Neural crest cell (in vitro differentiated cells): ENCODE measurements at regions not wholly inside any gene's neighbourhood (a gene's known extent, or its start where the extent isn't known, plus 50 kb on each side); places are given as distances from the start of the nearest gene placed in this dataset.
"Not testable (repeated sequence)": the region's sequence is repeated elsewhere in the genome, so short reads cannot be mapped to it uniquely, and the experiment has no call there.

Experiments
- DNase-seq: peaks from one replicate; pipeline ENCODE4 v3.0.0; 2021; ENCODE audit warnings: low read depth, mixed read lengths, low spot score
- H3K27ac Mint-ChIP-seq: one replicate; pipeline ENCODE4 v1.8.0; 2021; ENCODE audit warnings: mild to moderate bottlenecking, mixed read lengths; ENCODE audit not compliant: unreplicated experiment
- H3K27me3 Mint-ChIP-seq: 2 replicates; pipeline ENCODE4 v1.8.0; 2021; ENCODE audit warnings: low read depth, mild to moderate bottlenecking, mixed read lengths
- H3K36me3 Mint-ChIP-seq: 2 replicates; pipeline ENCODE4 v1.8.0; 2021; ENCODE audit warnings: low read depth, mild to moderate bottlenecking, mixed read lengths
- H3K4me1 Mint-ChIP-seq: 2 replicates; pipeline ENCODE4 v1.8.0; 2021; ENCODE audit warnings: mixed read lengths
- H3K4me3 Mint-ChIP-seq: one replicate; pipeline ENCODE4 v1.8.0; 2021; ENCODE audit warnings: mild to moderate bottlenecking, mixed read lengths
- H3K9me3 Mint-ChIP-seq: 2 replicates; pipeline ENCODE4 v1.8.0; 2021; ENCODE audit warnings: mixed read lengths
- CTCF ChIP-seq: fragments of 200-600 bp; sonication (generic); conservative IDR thresholded peaks from 2 replicates; pipeline ENCODE4 v1.5.0; 2021; ENCODE audit warnings: antibody characterized with exemption, mild to moderate bottlenecking

- peaks cover 2% of the 10 kb centered on the region for H3K36me3 Mint-ChIP-seq
- no peaks in the 10 kb centered on the region for H3K4me1 Mint-ChIP-seq
- no peaks in the 10 kb centered on the region for H3K27me3 Mint-ChIP-seq
- DNase-seq, result no peak
- TF ChIP-seq CTCF, result no peak
- no peak overlapping the region for H3K27ac Mint-ChIP-seq
- H3K9me3 Mint-ChIP-seq, result peaks cover 7% of the 10 kb centered on the region
- no peak overlapping the region for H3K4me3 Mint-ChIP-seq
Measured at GRCh38 chr2:188023035-188023434, 268.6 kb upstream of the GULP1 start.

- Mint-ChIP-seq H3K27ac (no peak overlapping the region), H3K36me3 (peaks cover 2% of the 10 kb centered on the region), H3K9me3 (peaks cover 7% of the 10 kb centered on the region), H3K4me3 (no peak overlapping the region), H3K4me1 (peaks cover 4% of the 10 kb centered on the region), H3K27me3 (no peaks in the 10 kb centered on the region)
- no peak for DNase-seq
- TF ChIP-seq CTCF, result no peak
Measured at GRCh38 chr2:188024811-188025210, 266.9 kb upstream of the GULP1 start.

- Mint-ChIP-seq H3K4me3 (no peak overlapping the region), H3K27me3 (peaks cover 8% of the 10 kb centered on the region), H3K36me3 (no peaks in the 10 kb centered on the region), H3K27ac (no peak overlapping the region), H3K4me1 (peaks cover 4% of the 10 kb centered on the region), H3K9me3 (peaks cover 4% of the 10 kb centered on the region)
- no peak for DNase-seq
- no peak for TF ChIP-seq CTCF
Measured at GRCh38 chr2:188028739-188029138, 262.9 kb upstream of the GULP1 start.

GRCh38 chr2:188032306-188032705, 259.4 kb upstream of the GULP1 start:
- no peak for DNase-seq
- Mint-ChIP-seq H3K27me3 (peaks cover 16% of the 10 kb centered on the region), H3K27ac (no peak overlapping the region), H3K9me3 (no peaks in the 10 kb centered on the region), H3K4me3 (no peak overlapping the region), H3K36me3 (no peaks in the 10 kb centered on the region), H3K4me1 (peaks cover 4% of the 10 kb centered on the region)
- no peak for TF ChIP-seq CTCF

GRCh38 chr2:188032786-188033185, 258.9 kb upstream of the GULP1 start:
- Mint-ChIP-seq H3K4me3 (no peak overlapping the region), H3K27me3 (peaks cover 16% of the 10 kb centered on the region), H3K36me3 (no peaks in the 10 kb centered on the region), H3K27ac (no peak overlapping the region), H3K9me3 (no peaks in the 10 kb centered on the region), H3K4me1 (peaks cover 4% of the 10 kb centered on the region)
- TF ChIP-seq CTCF, result no peak
- no peak for DNase-seq

GRCh38 chr2:188033240-188033639, 258.4 kb upstream of the GULP1 start:
- peaks cover 16% of the 10 kb centered on the region for H3K27me3 Mint-ChIP-seq
- not testable (repeated sequence) for H3K27ac Mint-ChIP-seq, H3K9me3 Mint-ChIP-seq, H3K4me3 Mint-ChIP-seq, H3K4me1 Mint-ChIP-seq, H3K36me3 Mint-ChIP-seq, DNase-seq

- not testable (repeated sequence) for H3K4me1 Mint-ChIP-seq, H3K36me3 Mint-ChIP-seq, H3K4me3 Mint-ChIP-seq, H3K27ac Mint-ChIP-seq, DNase-seq, H3K9me3 Mint-ChIP-seq
- H3K27me3 Mint-ChIP-seq, result peaks cover 16% of the 10 kb centered on the region
Measured at GRCh38 chr2:188034102-188034501, 257.6 kb upstream of the GULP1 start.

GRCh38 chr2:188035377-188035776, 256.3 kb upstream of the GULP1 start:
- H3K9me3 Mint-ChIP-seq, H3K36me3 Mint-ChIP-seq, H3K4me1 Mint-ChIP-seq, H3K27ac Mint-ChIP-seq, H3K4me3 Mint-ChIP-seq, DNase-seq: not testable (repeated sequence)
- peaks cover 16% of the 10 kb centered on the region for H3K27me3 Mint-ChIP-seq

- not testable (repeated sequence) for DNase-seq, H3K27ac Mint-ChIP-seq, H3K4me3 Mint-ChIP-seq, H3K36me3 Mint-ChIP-seq, H3K9me3 Mint-ChIP-seq, H3K4me1 Mint-ChIP-seq
- peaks cover 16% of the 10 kb centered on the region for H3K27me3 Mint-ChIP-seq
Measured at GRCh38 chr2:188036786-188037185, 254.9 kb upstream of the GULP1 start.
